GM10266 (cell line): ENCODE measurements at regions not wholly inside any gene's neighbourhood (a gene's known extent, or its start where the extent isn't known, plus 50 kb on each side); places are given as distances from the start of the nearest gene placed in this dataset.
"Not testable (repeated sequence)": the region's sequence is repeated elsewhere in the genome, so short reads cannot be mapped to it uniquely, and the experiment has no call there.

ENCODE experiments used
- DNase-seq: peaks from one replicate; pipeline ENCODE4 v3.0.0; 2012; ENCODE audit errors: extremely low spot score
- CTCF ChIP-seq: IDR thresholded peaks from 2 replicates; pipeline ENCODE4 v1.5.1; 2012; ENCODE audit warnings: mild to moderate bottlenecking, low read depth; ENCODE audit not compliant: control insufficient read depth, insufficient read depth; ENCODE audit errors: missing control alignments

- TF ChIP-seq CTCF, result no peak
- no peak for DNase-seq
These were observed 84.1 kb downstream of the ZNF467 start for GRCh38 chr7:149689291-149689721.

GRCh38 chr7:149688836-149689235, 84.6 kb downstream of the ZNF467 start:
- DNase-seq, result no peak
- no peak for TF ChIP-seq CTCF

- not testable (repeated sequence) for DNase-seq
These were observed 85.6 kb downstream of the ZNF467 start for GRCh38 chr7:149687820-149688219.

- DNase-seq, result no peak
- no peak for TF ChIP-seq CTCF
These were observed 86.9 kb downstream of the ZNF467 start for GRCh38 chr7:149686449-149686848.

- DNase-seq, result no peak
These were observed 87.4 kb downstream of the ZNF467 start for GRCh38 chr7:149686011-149686410.

GRCh38 chr7:149685455-149685854, 87.9 kb downstream of the ZNF467 start:
- DNase-seq, result no peak
- no peak for TF ChIP-seq CTCF

More at GRCh38 chr7:149686011-149686410, 87.4 kb downstream of the ZNF467 start:
- TF ChIP-seq CTCF, result no peak

GRCh38 chr7:149683898-149684297, 89.5 kb downstream of the ZNF467 start:
- DNase-seq, result no peak
- TF ChIP-seq CTCF, result no peak

- no peak for DNase-seq
- no peak for TF ChIP-seq CTCF
These were observed 90.2 kb downstream of the ZNF467 start for GRCh38 chr7:149683181-149683580.
